ENCODE measurements at regions not wholly inside any gene's neighbourhood (a gene's known extent, or its start where the extent isn't known, plus 50 kb on each side); places are given as distances from the start of the nearest gene placed in this dataset.

- no peak for TF ChIP-seq CTCF (IDR thresholded peaks at IDR 0.05; ENCODE audit: control extremely low read depth, extremely low read depth)
- Histone ChIP-seq H3K27ac (ENCODE audit: low read depth in 1 of 2, low read length in 1 of 2) (no peak overlapping the region), H3K4me3 (no peak overlapping the region), H3K9me3 (ENCODE audit: control insufficient read depth in 4 of 4, insufficient read depth in 3 of 4, low read length in 3 of 4) (no peaks in the 10 kb centered on the region), H3K27me3 (ENCODE audit: control insufficient read depth in 3 of 3, insufficient read depth in 3 of 3, low read length in 2 of 3) (no peaks in the 10 kb centered on the region), H3K9ac (ENCODE audit: insufficient read depth in 1 of 2, low read length in 2 of 2) (no peak overlapping the region), H3K36me3 (ENCODE audit: control insufficient read depth in 4 of 4, insufficient read depth in 4 of 4, low read length in 4 of 4) (no peaks in the 10 kb centered on the region), H3K4me1 (ENCODE audit: control insufficient read depth in 5 of 5, insufficient read depth in 5 of 5, low read length in 5 of 5) (peaks cover 0 to 19% (median 0%) of the 10 kb centered on the region in 5 donors)
- DNase-seq (no peak), ATAC-seq (ENCODE audit: insufficient read depth, low FRiP score) (no peak)
- 82 to 89% methylated on average over 4 of the region's 4 CpGs for WGBS, 2 donors
Observed at GRCh38 chr2:12109363-12110017, 363.1 kb downstream of the LPIN1 start.

- Histone ChIP-seq H3K9ac (ENCODE audit: insufficient read depth in 1 of 2, low read length in 2 of 2) (no peak overlapping the region), H3K9me3 (ENCODE audit: control insufficient read depth in 4 of 4, insufficient read depth in 3 of 4, low read length in 3 of 4) (no peaks in the 10 kb centered on the region), H3K27ac (ENCODE audit: low read depth in 1 of 2, low read length in 1 of 2) (no peak overlapping the region), H3K4me1 (ENCODE audit: control insufficient read depth in 5 of 5, insufficient read depth in 5 of 5, low read length in 5 of 5) (peaks cover 0 to 19% (median 0%) of the 10 kb centered on the region in 5 donors), H3K4me3 (no peak overlapping the region), H3K27me3 (ENCODE audit: control insufficient read depth in 3 of 3, insufficient read depth in 3 of 3, low read length in 2 of 3) (no peaks in the 10 kb centered on the region), H3K36me3 (ENCODE audit: control insufficient read depth in 4 of 4, insufficient read depth in 4 of 4, low read length in 4 of 4) (no peaks in the 10 kb centered on the region)
- TF ChIP-seq CTCF (IDR thresholded peaks at IDR 0.05; ENCODE audit: control extremely low read depth, extremely low read depth) = no peak
- DNase-seq = peak in 2 of 3 donors; percentile 49 to 50
- 17 to 42% methylated on average over 4 of the region's 4 CpGs for WGBS, 2 donors
- no peak for ATAC-seq (ENCODE audit: insufficient read depth, low FRiP score)
Observed at GRCh38 chr2:12110074-12110473, 363.6 kb downstream of the LPIN1 start.

- no peak for DNase-seq
- TF ChIP-seq CTCF (IDR thresholded peaks at IDR 0.05; ENCODE audit: control extremely low read depth, extremely low read depth) = no peak
- Histone ChIP-seq H3K27ac (ENCODE audit: low read depth in 1 of 2, low read length in 1 of 2) (no peak overlapping the region), H3K4me1 (ENCODE audit: control insufficient read depth in 5 of 5, insufficient read depth in 5 of 5, low read length in 5 of 5) (peaks cover 0 to 19% (median 0%) of the 10 kb centered on the region in 5 donors), H3K9ac (ENCODE audit: insufficient read depth in 1 of 2, low read length in 2 of 2) (no peak overlapping the region), H3K9me3 (ENCODE audit: control insufficient read depth in 4 of 4, insufficient read depth in 3 of 4, low read length in 3 of 4) (no peaks in the 10 kb centered on the region), H3K27me3 (ENCODE audit: control insufficient read depth in 3 of 3, insufficient read depth in 3 of 3, low read length in 2 of 3) (no peaks in the 10 kb centered on the region), H3K4me3 (no peak overlapping the region), H3K36me3 (ENCODE audit: control insufficient read depth in 4 of 4, insufficient read depth in 4 of 4, low read length in 4 of 4) (no peaks in the 10 kb centered on the region)
- WGBS, 2 donors = 50 to 76% methylated on average over 5 of the region's 5 CpGs
- no peak for ATAC-seq (ENCODE audit: insufficient read depth, low FRiP score)
Observed at GRCh38 chr2:12110481-12110880, 364.0 kb downstream of the LPIN1 start.

- 86 to 94% methylated on average over 1 of the region's 1 CpG for WGBS, 2 donors
- H3K27me3 ChIP-seq (ENCODE audit: control insufficient read depth in 3 of 3, insufficient read depth in 3 of 3, low read length in 2 of 3) = peaks cover 0 to 3% (median 0%) of the 10 kb centered on the region in 3 donors
- H3K9ac ChIP-seq (ENCODE audit: insufficient read depth in 1 of 2, low read length in 2 of 2) = no peak overlapping the region
- no peak for TF ChIP-seq CTCF (IDR thresholded peaks at IDR 0.05; ENCODE audit: control extremely low read depth, extremely low read depth)
- DNase-seq (no peak), ATAC-seq (ENCODE audit: insufficient read depth, low FRiP score) (no peak)
- H3K4me3 ChIP-seq = no peak overlapping the region
- no peaks in the 10 kb centered on the region for H3K36me3 ChIP-seq (ENCODE audit: control insufficient read depth in 4 of 4, insufficient read depth in 4 of 4, low read length in 4 of 4)
- H3K9me3 ChIP-seq (ENCODE audit: control insufficient read depth in 4 of 4, insufficient read depth in 3 of 4, low read length in 3 of 4) = no peaks in the 10 kb centered on the region
- peaks cover 0 to 6% (median 0%) of the 10 kb centered on the region in 5 donors for H3K4me1 ChIP-seq (ENCODE audit: control insufficient read depth in 5 of 5, insufficient read depth in 5 of 5, low read length in 5 of 5)
- no peak overlapping the region for H3K27ac ChIP-seq (ENCODE audit: low read depth in 1 of 2, low read length in 1 of 2)
Observed at GRCh38 chr2:12113412-12113811, 367.0 kb downstream of the LPIN1 start.

Data from lung (tissue), 11 donors.